ENCODE measurements at regions not wholly inside any gene's neighbourhood (a gene's known extent, or its start where the extent isn't known, plus 50 kb on each side); places are given as distances from the start of the nearest gene placed in this dataset.

- TF ChIP-seq YY1 (IDR thresholded peaks at IDR 0.05; ENCODE audit: insufficient read depth, insufficient read length) (no peak), ZNF274 (IDR thresholded peaks at IDR 0.05; ENCODE audit: low read depth, low read length) (no peak)
Measured at GRCh38 chr13:65932013-65932412, 1298.1 kb downstream of the PCDH9 start.
